ENCODE measurements at regions not wholly inside any gene's neighbourhood (a gene's known extent, or its start where the extent isn't known, plus 50 kb on each side); places are given as distances from the start of the nearest gene placed in this dataset.

GRCh38 chr3:27596334-27596841 lies 112.2 kb upstream of the SLC4A7 start:
- 29% methylated on average over 3 of the region's 3 CpGs for WGBS
- peaks cover 0 to 5% (median 2%) of the 10 kb centered on the region in 4 donors for H3K9me3 ChIP-seq (ENCODE audit: control insufficient read depth in 4 of 4, low read length in 3 of 4)
- no peak overlapping the region for H3K9ac ChIP-seq (ENCODE audit: low read depth in 1 of 2, low read length in 2 of 2)
- no peak for TF ChIP-seq FOXA2 (IDR thresholded peaks at IDR 0.05)
- TF ChIP-seq FOXA1 (IDR thresholded peaks at IDR 0.05): no peak
- no peak for TF ChIP-seq ZBTB33 (IDR thresholded peaks at IDR 0.05)
- TF ChIP-seq NR2F2 (IDR thresholded peaks at IDR 0.05): no peak
- no peak for TF ChIP-seq RXRA (IDR thresholded peaks at IDR 0.05)
- no peak for TF ChIP-seq CTCF (IDR thresholded peaks at IDR 0.05; ENCODE audit: low read depth, low read length, missing input control)
- no peak for TF ChIP-seq SP1 (IDR thresholded peaks at IDR 0.05)
- no peak for TF ChIP-seq HNF4A (conservative IDR thresholded peaks at IDR 0.05)
- no peak for TF ChIP-seq JUND (IDR thresholded peaks at IDR 0.05)
- no peak for TF ChIP-seq EGR1 (IDR thresholded peaks at IDR 0.05; ENCODE audit: low read depth in 2 of 2)
- no peak for TF ChIP-seq ATF3 (IDR thresholded peaks at IDR 0.05)
- TF ChIP-seq GABPA (IDR thresholded peaks at IDR 0.05 in 1 of 2, conservative IDR thresholded peaks at IDR 0.05 in 1 of 2): no peak
- TF ChIP-seq RAD21 (IDR thresholded peaks at IDR 0.05): no peak
- no peak for TF ChIP-seq TAF1 (conservative IDR thresholded peaks at IDR 0.05)
- H3K27ac ChIP-seq (ENCODE audit: low read depth in 1 of 2, low read length in 2 of 2): no peak overlapping the region
- H3K27me3 ChIP-seq (ENCODE audit: control insufficient read depth in 4 of 4, insufficient read depth in 4 of 4, low read length in 3 of 4): no peaks in the 10 kb centered on the region
- no peaks in the 10 kb centered on the region for H3K36me3 ChIP-seq (ENCODE audit: control insufficient read depth in 4 of 4, insufficient read depth in 3 of 4, low read depth in 1 of 4, low read length in 3 of 4)
- H3K4me3 ChIP-seq (ENCODE audit: low read depth in 1 of 3, low read length in 3 of 3): no peak overlapping the region
- H3K4me1 ChIP-seq (ENCODE audit: control insufficient read depth in 4 of 4, insufficient read depth in 4 of 4, low read length in 3 of 4): no peaks in the 10 kb centered on the region
- no peak for DNase-seq (ENCODE audit: low spot score)

- Histone ChIP-seq H3K4me3 (ENCODE audit: low read depth in 1 of 3, low read length in 3 of 3) (no peak overlapping the region), H3K27ac (ENCODE audit: low read depth in 1 of 2, low read length in 2 of 2) (no peak overlapping the region), H3K4me1 (ENCODE audit: control insufficient read depth in 4 of 4, insufficient read depth in 4 of 4, low read length in 3 of 4) (no peaks in the 10 kb centered on the region), H3K36me3 (ENCODE audit: control insufficient read depth in 4 of 4, insufficient read depth in 3 of 4, low read depth in 1 of 4, low read length in 3 of 4) (no peaks in the 10 kb centered on the region), H3K9me3 (ENCODE audit: control insufficient read depth in 4 of 4, low read length in 3 of 4) (no peaks in the 10 kb centered on the region), H3K27me3 (ENCODE audit: control insufficient read depth in 4 of 4, insufficient read depth in 4 of 4, low read length in 3 of 4) (no peaks in the 10 kb centered on the region), H3K9ac (ENCODE audit: low read depth in 1 of 2, low read length in 2 of 2) (no peak overlapping the region)
- TF ChIP-seq TAF1 (conservative IDR thresholded peaks at IDR 0.05) (no peak), YY1 (IDR thresholded peaks at IDR 0.05) (no peak), RAD21 (IDR thresholded peaks at IDR 0.05) (no peak), ATF3 (IDR thresholded peaks at IDR 0.05) (no peak), FOXA1 (IDR thresholded peaks at IDR 0.05) (no peak), GABPA (IDR thresholded peaks at IDR 0.05 in 1 of 2, conservative IDR thresholded peaks at IDR 0.05 in 1 of 2) (no peak), SP1 (IDR thresholded peaks at IDR 0.05) (no peak), NR2F2 (IDR thresholded peaks at IDR 0.05) (no peak), JUND (IDR thresholded peaks at IDR 0.05) (no peak), RXRA (IDR thresholded peaks at IDR 0.05) (no peak), MAX (IDR thresholded peaks at IDR 0.05) (no peak), HNF4G (IDR thresholded peaks at IDR 0.05) (no peak), CTCF (IDR thresholded peaks at IDR 0.05; ENCODE audit: low read depth, low read length, missing input control) (no peak), HNF4A (conservative IDR thresholded peaks at IDR 0.05) (no peak), REST (IDR thresholded peaks at IDR 0.05) (no peak), EGR1 (IDR thresholded peaks at IDR 0.05; ENCODE audit: low read depth in 2 of 2) (no peak)
- 63% methylated on average over 1 of the region's 1 CpG for WGBS
- DNase-seq (ENCODE audit: low spot score): no peak
Observed at GRCh38 chr3:27594096-27594690, 110.0 kb upstream of the SLC4A7 start.

Data from liver (tissue), 8 donors.